GM12891 (cell line): ENCODE measurements at regions not wholly inside any gene's neighbourhood (a gene's known extent, or its start where the extent isn't known, plus 50 kb on each side); places are given as distances from the start of the nearest gene placed in this dataset.

Source experiments
- DNase-seq: peaks from one replicate; pipeline ENCODE4 v3.0.0; 2011; ENCODE audit warnings: low spot score; ENCODE audit not compliant: insufficient read length
- FAIRE-seq: peaks from 2 replicates; lab custom pipeline; 2011; peaks lifted over from hg19 to GRCh38; lab: Jason Lieb, UNC
- PAX5 ChIP-seq: IDR thresholded peaks from 2 replicates; pipeline ENCODE4 v1.6.1; 2011; ENCODE audit warnings: low read length, moderate library complexity, mild to moderate bottlenecking; ENCODE audit not compliant: insufficient read depth, severe bottlenecking
- POLR2A ChIP-seq: IDR thresholded peaks from 2 replicates; pipeline ENCODE4 v1.6.1; 2011; ENCODE audit warnings: low read depth, low read length, control low read depth
- POLR2AphosphoS5 ChIP-seq: IDR thresholded peaks from 2 replicates; pipeline ENCODE4 v1.6.1; 2011; ENCODE audit warnings: low read depth, low read length, control low read depth
- POU2F2 ChIP-seq: IDR thresholded peaks from 2 replicates; pipeline ENCODE4 v1.6.1; 2011; ENCODE audit warnings: low read depth, mild to moderate bottlenecking, control low read depth, low read length, moderate library complexity
- SPI1 ChIP-seq: IDR thresholded peaks from 2 replicates; pipeline ENCODE4 v1.6.1; 2011; ENCODE audit warnings: low read depth, low read length, control low read depth
- TAF1 ChIP-seq: IDR thresholded peaks from 2 replicates; pipeline ENCODE4 v1.6.1; 2011; ENCODE audit warnings: low read depth, low read length, control low read depth

DNA sequence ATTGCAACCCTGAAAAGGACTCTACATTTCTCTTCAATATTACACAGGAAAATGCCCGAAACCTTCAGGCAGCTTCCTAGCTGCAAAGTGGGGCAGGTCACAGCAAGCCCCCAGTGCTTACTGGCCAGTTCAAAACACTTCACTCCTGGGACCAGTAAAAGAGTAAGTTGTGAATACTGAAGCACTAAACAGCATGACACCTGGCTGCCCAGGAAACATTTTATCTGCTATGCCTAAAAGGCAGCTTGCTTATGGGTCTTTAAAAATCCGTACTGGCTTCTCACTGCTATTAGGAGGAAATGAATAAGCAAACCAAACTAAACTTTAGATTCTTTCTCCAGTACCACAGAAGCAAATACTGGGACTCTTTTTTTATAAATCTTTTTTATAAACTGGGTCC lies 457.9 kb upstream of the ALCAM start:
- DNase-seq, result no peak
- no peak for FAIRE-seq
- TF ChIP-seq SPI1, result no peak
- no peak for TF ChIP-seq TAF1
- no peak for TF ChIP-seq POLR2AphosphoS5
- TF ChIP-seq POU2F2, result no peak
- no peak for TF ChIP-seq PAX5
- TF ChIP-seq POLR2A, result no peak

DNA sequence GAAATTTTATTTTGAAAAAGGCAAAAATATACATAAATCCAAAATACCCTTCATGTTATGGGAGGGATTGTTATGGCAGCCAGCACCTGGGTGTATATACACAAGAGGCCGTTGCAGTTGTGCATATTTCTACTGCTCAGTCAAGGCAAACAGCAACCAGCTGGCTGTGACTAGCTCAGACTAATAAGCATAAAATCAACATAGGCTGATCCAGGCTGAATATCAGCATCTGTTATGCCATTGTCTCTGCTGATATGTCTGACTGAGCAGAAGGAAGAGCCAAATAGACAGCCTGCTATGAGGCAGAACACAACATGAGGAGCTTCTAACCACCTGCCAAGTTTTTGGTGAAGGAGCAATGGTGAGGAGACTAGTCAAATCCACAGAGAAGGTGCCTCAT lies 457.5 kb upstream of the ALCAM start:
- no peak for DNase-seq
- TF ChIP-seq SPI1 (no peak), POU2F2 (no peak), TAF1 (no peak), POLR2AphosphoS5 (no peak), POLR2A (no peak), PAX5 (no peak)
- no peak for FAIRE-seq

DNA sequence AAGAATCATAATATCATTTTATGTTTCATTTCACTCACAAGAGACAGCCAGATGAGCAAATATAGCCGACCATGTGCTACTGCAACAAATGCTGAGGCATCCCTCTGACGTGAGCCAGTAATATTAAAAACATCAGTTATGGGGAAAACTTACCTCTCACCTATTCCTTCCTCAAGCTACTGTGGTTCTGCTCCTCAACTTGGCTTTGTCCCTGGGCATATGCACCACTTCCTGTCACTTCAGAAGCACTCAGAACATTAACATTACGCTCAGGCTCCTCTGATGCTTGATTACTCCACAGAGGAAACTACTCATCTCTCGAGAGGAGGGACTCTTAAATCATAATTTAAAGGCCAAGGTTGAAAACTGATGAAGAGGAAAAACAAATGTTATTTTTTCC lies 457.0 kb upstream of the ALCAM start:
- DNase-seq (no peak), FAIRE-seq (no peak)
- no peak for TF ChIP-seq TAF1
- no peak for TF ChIP-seq POLR2AphosphoS5
- no peak for TF ChIP-seq SPI1
- no peak for TF ChIP-seq POU2F2
- no peak for TF ChIP-seq PAX5

DNA sequence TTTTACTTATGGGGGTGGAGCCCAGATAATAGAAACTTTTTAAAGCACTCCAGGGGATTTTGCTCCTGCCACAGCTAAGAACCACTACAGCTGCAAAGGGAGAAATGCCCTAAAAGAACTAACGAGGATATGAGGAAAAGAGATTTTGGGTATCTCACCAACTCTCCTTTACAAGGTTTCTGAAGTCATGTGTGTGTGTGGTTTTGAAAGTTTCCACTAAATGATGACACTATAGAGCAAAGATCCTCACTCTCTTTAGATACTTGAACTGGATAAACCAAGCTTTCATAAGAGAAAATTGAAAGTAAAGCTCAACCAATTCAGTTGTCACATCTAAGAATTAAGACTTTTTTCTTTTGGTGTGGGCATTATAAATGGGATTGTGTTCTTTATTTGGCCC lies 455.3 kb upstream of the ALCAM start:
- DNase-seq (no peak), FAIRE-seq (no peak)
- no peak for TF ChIP-seq TAF1
- no peak for TF ChIP-seq POU2F2
- TF ChIP-seq POLR2AphosphoS5, result no peak
- no peak for TF ChIP-seq SPI1
- TF ChIP-seq PAX5, result no peak
- TF ChIP-seq POLR2A, result no peak

DNA sequence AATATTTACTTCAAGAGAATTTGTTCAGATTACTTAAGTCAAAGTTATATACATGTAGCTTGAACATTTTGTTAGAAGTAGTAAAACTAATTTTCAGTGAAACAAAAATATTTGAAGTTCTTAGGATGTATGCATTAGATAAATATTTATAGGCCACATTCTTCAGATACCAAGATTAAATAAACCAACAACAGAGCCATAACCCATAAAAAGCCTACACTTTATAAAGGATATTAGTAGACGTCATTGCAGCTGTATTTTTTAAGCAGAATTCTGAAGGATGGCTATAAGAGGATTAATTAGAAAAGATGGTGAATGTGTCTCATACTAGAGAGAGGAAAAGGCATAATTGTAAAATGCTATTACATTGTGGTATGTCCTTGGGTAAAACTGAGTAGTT lies 449.7 kb upstream of the ALCAM start:
- no peak for FAIRE-seq
- DNase-seq, result no peak
- no peak for TF ChIP-seq POLR2A
- no peak for TF ChIP-seq TAF1

DNA sequence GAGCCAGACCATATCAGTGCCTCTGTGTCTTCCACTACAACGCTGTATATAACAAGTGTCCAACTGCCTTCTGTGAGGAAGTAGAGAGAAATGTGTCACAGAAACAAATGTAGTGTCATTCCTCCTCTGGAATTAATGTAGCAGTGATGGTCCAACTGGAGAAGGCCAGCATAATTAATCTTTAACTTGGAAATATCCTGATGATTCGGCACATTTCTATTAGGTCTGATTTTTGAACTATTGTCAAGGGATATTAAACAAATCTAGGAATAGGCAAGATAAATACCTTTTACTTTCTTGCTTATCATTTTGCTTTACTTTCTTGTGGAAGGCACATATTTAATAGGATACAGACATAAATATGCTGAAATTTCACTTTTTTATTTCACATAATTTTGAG lies 446.2 kb upstream of the ALCAM start:
- TF ChIP-seq TAF1, result no peak
- TF ChIP-seq POLR2A, result no peak
- TF ChIP-seq POLR2AphosphoS5, result no peak
- no peak for TF ChIP-seq SPI1
- no peak for TF ChIP-seq PAX5
- no peak for TF ChIP-seq POU2F2
- no peak for DNase-seq
- FAIRE-seq, result no peak

DNA sequence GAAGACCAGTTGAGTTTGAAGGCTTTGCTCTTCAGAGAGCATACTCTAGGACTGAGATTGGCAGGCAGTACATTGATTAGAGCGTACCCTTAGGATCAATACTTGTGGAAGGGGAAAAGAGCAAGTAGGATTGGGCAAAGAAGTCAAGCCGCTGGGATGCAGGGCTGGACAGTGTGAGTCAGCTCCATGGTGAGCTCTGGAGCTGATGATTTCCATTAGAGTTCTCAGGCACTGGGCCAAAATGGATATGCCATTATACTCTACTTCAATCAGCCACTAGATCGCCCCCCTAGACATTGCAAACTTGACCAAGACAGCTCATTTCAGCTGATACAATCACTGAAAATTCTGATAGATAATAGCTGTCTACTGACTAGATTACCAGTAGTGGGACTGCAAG lies 432.7 kb upstream of the ALCAM start:
- FAIRE-seq (no peak), DNase-seq (no peak)
- TF ChIP-seq POLR2AphosphoS5 (no peak), TAF1 (no peak), POLR2A (no peak), PAX5 (no peak), SPI1 (no peak)

DNA sequence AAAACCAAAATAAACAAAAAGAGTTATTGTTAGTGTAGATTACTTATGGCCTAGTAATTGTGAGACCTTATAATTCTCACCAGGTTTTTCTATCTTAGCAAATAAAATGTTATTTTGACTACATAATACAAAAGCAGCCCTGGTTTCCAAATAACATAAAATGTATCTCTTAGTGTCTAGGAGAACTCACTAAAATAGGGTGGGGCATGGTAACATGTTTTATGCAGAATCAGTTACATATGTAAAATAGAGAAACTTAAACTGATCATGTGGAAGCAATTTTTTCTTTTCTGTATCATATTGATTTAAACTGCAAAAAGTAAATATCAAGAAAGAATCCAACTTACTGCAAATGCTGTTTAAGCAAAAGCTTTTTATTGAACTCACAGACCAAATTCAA lies 431.1 kb upstream of the ALCAM start:
- TF ChIP-seq PAX5 (no peak), POLR2A (no peak), TAF1 (no peak), POU2F2 (no peak), POLR2AphosphoS5 (no peak), SPI1 (no peak)
- no peak for FAIRE-seq
- no peak for DNase-seq

DNA sequence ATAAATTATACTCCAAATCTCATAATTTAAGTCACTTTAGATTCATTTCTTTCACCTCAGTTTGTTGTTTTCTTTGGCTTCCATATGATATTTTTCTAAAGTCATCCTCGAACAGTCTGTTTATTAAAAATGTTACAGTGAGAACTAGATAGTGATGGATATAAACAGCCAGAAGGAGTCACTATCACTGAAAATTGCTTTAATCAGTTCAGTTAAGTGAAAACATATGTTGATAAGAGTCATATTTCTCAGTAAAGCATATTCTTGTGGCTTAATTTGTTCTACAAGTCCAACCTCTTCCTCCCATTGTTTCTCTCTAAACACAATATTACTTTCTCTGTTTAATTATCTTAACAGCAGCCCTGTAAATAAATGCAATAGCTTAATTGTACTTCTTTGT lies 427.5 kb upstream of the ALCAM start:
- no peak for TF ChIP-seq PAX5
- FAIRE-seq, result no peak
- DNase-seq, result no peak

DNA sequence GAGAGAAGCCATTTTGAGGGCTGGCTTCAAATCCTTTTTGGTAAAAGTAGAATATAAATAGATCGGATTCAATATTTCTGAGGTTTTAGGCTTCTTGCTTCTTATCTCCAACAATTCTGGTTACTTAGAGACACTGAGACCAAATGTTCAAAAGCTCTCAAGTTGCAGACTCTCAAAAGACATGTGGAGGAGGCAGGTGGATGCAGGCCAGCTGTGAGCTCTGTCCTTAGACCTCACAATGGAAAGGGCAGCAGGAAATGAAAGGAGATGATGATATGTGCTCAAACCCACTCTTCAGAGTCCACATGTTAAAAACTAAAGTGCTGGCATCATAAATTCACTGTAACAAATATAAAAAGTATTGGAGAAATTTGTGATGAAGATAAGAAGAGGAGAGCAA lies 424.9 kb upstream of the ALCAM start:
- DNase-seq (no peak), FAIRE-seq (no peak)
- TF ChIP-seq POLR2AphosphoS5 (no peak), POLR2A (no peak), PAX5 (no peak), TAF1 (no peak), SPI1 (no peak), POU2F2 (no peak)

DNA sequence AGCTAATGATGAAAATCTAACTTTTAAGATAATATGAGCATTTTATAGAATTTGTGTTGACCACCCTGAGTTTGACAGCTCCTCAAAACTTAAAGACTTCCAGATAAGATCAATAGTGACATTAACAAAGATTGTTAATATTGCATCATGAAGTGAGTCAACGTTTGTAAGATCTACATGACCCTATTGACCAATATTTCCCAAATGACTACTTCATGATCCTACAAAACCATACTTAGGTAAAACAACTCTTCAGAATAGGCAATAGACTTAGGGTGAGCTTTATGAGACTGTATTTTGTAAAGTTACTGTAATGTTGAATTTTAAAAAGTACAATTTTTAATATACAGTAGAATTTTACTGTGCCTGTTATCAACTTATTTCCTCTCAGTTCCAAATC lies 422.7 kb upstream of the ALCAM start:
- no peak for FAIRE-seq
- no peak for TF ChIP-seq SPI1
- TF ChIP-seq PAX5, result no peak
- TF ChIP-seq POU2F2, result no peak
- no peak for TF ChIP-seq TAF1
- DNase-seq, result no peak
